ENCODE measurements at regions not wholly inside any gene's neighbourhood (a gene's known extent, or its start where the extent isn't known, plus 50 kb on each side); places are given as distances from the start of the nearest gene placed in this dataset.
A peak's percentile ranks its signal among the peaks of the same experiment; 100 is the strongest.

DNA sequence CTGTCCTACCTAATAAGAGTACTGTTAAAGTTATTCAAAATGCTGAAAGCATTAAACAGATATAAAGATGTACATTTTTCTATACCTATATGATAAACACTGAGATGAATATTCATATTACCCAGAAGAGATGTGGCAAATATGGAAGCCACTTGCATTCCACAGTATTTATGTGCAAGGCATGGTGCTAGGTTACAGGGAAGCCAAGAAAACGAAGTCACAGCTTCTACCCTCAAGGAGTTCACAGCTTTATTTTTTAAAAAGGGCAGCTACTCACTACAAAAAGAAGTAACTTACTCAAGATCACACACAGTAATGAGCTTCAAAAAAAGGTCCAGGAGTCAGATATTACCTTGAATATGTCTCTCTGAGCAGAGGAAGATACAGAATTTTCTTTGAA, 484.6 kb downstream of the ZNF608 start:
- no peak overlapping the region for H4K8ac ChIP-seq (ENCODE audit: low read depth, low read length)
- no peaks in the 10 kb centered on the region for H3K36me3 ChIP-seq (ENCODE audit: control insufficient read depth, insufficient read depth, low read length)
- no peaks in the 10 kb centered on the region for H3K79me1 ChIP-seq (ENCODE audit: low read length)
- no peak overlapping the region for H2BK120ac ChIP-seq (ENCODE audit: low read depth, low read length)
- H3K4me1 ChIP-seq (ENCODE audit: control insufficient read depth, low read depth, low read length), result peaks cover 15% of the 10 kb centered on the region
- H2AK5ac ChIP-seq (ENCODE audit: low read length), result no peak overlapping the region
- H3K4ac ChIP-seq (ENCODE audit: low read depth, low read length), result no peak overlapping the region
- DNase-seq, result no peak
- no peaks in the 10 kb centered on the region for H3K27me3 ChIP-seq (ENCODE audit: insufficient read depth, low read length, poor library complexity)
- no peak overlapping the region for H3K27ac ChIP-seq (ENCODE audit: low read depth, low read length)
- no peak overlapping the region for H2BK5ac ChIP-seq (ENCODE audit: low read length)
- no peak overlapping the region for H4K5ac ChIP-seq (ENCODE audit: low read length)
- no CpG with 5 or more reads among the region's 1 CpG for WGBS (ENCODE audit: extremely low coverage, insufficient coverage, low lambda C conversion rate)
- no peak overlapping the region for H3K56ac ChIP-seq (ENCODE audit: low read length)
- H3K23ac ChIP-seq (ENCODE audit: low read length), result no peak overlapping the region
- no peak overlapping the region for H3K4me3 ChIP-seq (ENCODE audit: low read length)
- H3K9ac ChIP-seq (ENCODE audit: low read length), result no peak overlapping the region
- H3K18ac ChIP-seq (ENCODE audit: low read length), result peak overlapping the region; percentile 42
- no peak overlapping the region for H3K4me2 ChIP-seq (ENCODE audit: low read length)
- no peaks in the 10 kb centered on the region for H3K79me2 ChIP-seq (ENCODE audit: control insufficient read depth, insufficient read depth, low read length)
- peak overlapping the region; percentile 66 for H2BK15ac ChIP-seq (replicated peaks; ENCODE audit: low read depth)

DNA sequence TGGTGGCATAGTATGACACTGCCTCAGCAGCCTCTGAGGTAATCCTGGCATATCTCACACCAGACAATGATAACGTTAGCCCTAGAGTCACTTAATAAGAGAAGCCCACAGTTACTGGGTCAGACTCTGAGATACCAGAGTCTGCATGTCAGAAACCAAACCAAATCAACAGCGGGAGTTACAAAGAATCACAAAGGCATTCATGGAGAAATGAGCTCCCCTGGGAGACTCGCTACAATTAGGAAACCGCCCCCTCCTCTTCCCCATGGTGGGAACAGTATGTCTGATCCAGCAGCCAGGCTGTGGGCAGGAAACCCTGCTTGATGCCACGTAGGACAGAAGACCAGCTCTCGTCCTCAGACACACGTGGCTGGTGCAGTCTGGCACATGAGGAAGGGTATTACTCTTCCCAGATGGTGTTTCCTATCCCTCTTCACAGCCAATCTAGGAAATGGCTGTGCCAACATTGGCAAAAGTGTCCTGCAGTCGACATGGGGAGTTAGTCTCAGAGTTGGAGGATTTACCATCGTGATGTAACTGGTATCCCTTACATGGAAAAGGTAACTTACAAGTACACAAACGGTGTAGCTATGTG, 485.4 kb downstream of the ZNF608 start:
- Histone ChIP-seq H3K4me1 (ENCODE audit: control insufficient read depth, low read depth, low read length) (peaks cover 15% of the 10 kb centered on the region), H2AK5ac (ENCODE audit: low read length) (peak overlapping the region; percentile 27), H3K27me3 (ENCODE audit: insufficient read depth, low read length, poor library complexity) (no peaks in the 10 kb centered on the region), H3K4ac (ENCODE audit: low read depth, low read length) (no peak overlapping the region), H3K4me2 (ENCODE audit: low read length) (no peak overlapping the region), H3K23ac (ENCODE audit: low read length) (no peak overlapping the region), H3K9ac (ENCODE audit: low read length) (no peak overlapping the region), H2BK120ac (ENCODE audit: low read depth, low read length) (no peak overlapping the region), H3K18ac (ENCODE audit: low read length) (peak overlapping the region; percentile 47), H3K36me3 (ENCODE audit: control insufficient read depth, insufficient read depth, low read length) (no peaks in the 10 kb centered on the region), H3K79me1 (ENCODE audit: low read length) (no peaks in the 10 kb centered on the region), H3K56ac (ENCODE audit: low read length) (no peak overlapping the region), H4K5ac (ENCODE audit: low read length) (no peak overlapping the region), H2BK5ac (ENCODE audit: low read length) (peak overlapping the region; percentile 25), H2BK15ac (replicated peaks; ENCODE audit: low read depth) (no peak overlapping the region), H3K4me3 (ENCODE audit: low read length) (no peak overlapping the region), H3K79me2 (ENCODE audit: control insufficient read depth, insufficient read depth, low read length) (no peaks in the 10 kb centered on the region), H3K27ac (ENCODE audit: low read depth, low read length) (no peak overlapping the region), H4K8ac (ENCODE audit: low read depth, low read length) (no peak overlapping the region)
- DNase-seq, result no peak
- no CpG with 5 or more reads among the region's 10 CpGs for WGBS (ENCODE audit: extremely low coverage, insufficient coverage, low lambda C conversion rate)

DNA sequence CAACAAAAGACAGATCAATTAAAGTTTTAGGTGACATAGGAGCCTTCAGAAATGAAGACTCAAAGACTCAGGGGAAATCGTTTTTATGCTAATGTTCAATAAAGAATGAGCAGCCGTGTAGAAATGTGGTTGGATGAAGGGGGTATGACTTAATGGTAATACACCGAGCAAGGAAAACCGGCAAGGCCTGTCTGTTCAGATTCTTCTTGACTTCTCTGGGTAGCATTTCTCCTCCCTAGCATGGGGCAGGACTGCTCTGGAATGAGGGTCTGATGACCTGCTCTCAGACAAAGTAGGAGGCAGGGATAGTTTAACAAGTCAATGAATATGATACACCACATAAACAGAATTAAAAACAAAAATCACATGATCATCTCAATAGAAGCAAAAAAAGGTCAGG, 487.4 kb downstream of the ZNF608 start:
- no peaks in the 10 kb centered on the region for H3K27me3 ChIP-seq (ENCODE audit: insufficient read depth, low read length, poor library complexity)
- no peak overlapping the region for H3K9ac ChIP-seq (ENCODE audit: low read length)
- no peak overlapping the region for H4K5ac ChIP-seq (ENCODE audit: low read length)
- no peak overlapping the region for H3K27ac ChIP-seq (ENCODE audit: low read depth, low read length)
- H3K4ac ChIP-seq (ENCODE audit: low read depth, low read length), result no peak overlapping the region
- no peak for DNase-seq
- no peak overlapping the region for H2AK5ac ChIP-seq (ENCODE audit: low read length)
- no peak overlapping the region for H2BK5ac ChIP-seq (ENCODE audit: low read length)
- no CpG with 5 or more reads among the region's 4 CpGs for WGBS (ENCODE audit: extremely low coverage, insufficient coverage, low lambda C conversion rate)
- no peak overlapping the region for H3K23ac ChIP-seq (ENCODE audit: low read length)
- H3K4me1 ChIP-seq (ENCODE audit: control insufficient read depth, low read depth, low read length), result peaks cover 10% of the 10 kb centered on the region
- no peak overlapping the region for H3K56ac ChIP-seq (ENCODE audit: low read length)
- no peak overlapping the region for H3K18ac ChIP-seq (ENCODE audit: low read length)
- H2BK15ac ChIP-seq (replicated peaks; ENCODE audit: low read depth), result peak overlapping the region; percentile 78
- H3K4me3 ChIP-seq (ENCODE audit: low read length), result no peak overlapping the region
- H3K79me1 ChIP-seq (ENCODE audit: low read length), result no peaks in the 10 kb centered on the region
- no peak overlapping the region for H2BK120ac ChIP-seq (ENCODE audit: low read depth, low read length)
- H3K36me3 ChIP-seq (ENCODE audit: control insufficient read depth, insufficient read depth, low read length), result no peaks in the 10 kb centered on the region
- H3K79me2 ChIP-seq (ENCODE audit: control insufficient read depth, insufficient read depth, low read length), result no peaks in the 10 kb centered on the region
- H4K8ac ChIP-seq (ENCODE audit: low read depth, low read length), result no peak overlapping the region
- H3K4me2 ChIP-seq (ENCODE audit: low read length), result no peak overlapping the region

DNA sequence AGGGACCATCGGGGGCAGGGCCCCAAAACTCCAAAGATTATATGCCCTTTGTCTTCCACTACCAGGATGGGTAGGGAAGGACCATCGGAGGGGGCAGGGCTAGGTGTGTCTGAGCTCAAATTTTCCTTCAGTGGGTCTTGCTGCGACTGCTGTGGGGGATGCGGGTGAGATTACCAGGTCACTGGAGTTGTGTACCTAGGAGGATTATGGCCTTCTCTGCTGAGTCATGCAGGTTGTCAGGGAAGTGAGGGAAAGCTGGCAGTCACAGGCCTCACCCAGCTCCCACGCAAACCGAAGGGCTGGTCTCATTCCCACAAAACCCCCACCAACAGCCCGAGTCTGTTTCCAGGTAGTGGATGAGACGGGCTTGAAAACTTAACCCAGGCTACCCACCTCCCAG, 489.4 kb downstream of the ZNF608 start:
- H2AK5ac ChIP-seq (ENCODE audit: low read length), result no peak overlapping the region
- peaks cover 5% of the 10 kb centered on the region for H3K4me1 ChIP-seq (ENCODE audit: control insufficient read depth, low read depth, low read length)
- H4K8ac ChIP-seq (ENCODE audit: low read depth, low read length), result no peak overlapping the region
- H3K56ac ChIP-seq (ENCODE audit: low read length), result peak overlapping the region; percentile 6
- no peak overlapping the region for H2BK15ac ChIP-seq (replicated peaks; ENCODE audit: low read depth)
- H3K23ac ChIP-seq (ENCODE audit: low read length), result no peak overlapping the region
- WGBS (ENCODE audit: extremely low coverage, insufficient coverage, low lambda C conversion rate), result no CpG with 5 or more reads among the region's 8 CpGs
- no peak overlapping the region for H2BK120ac ChIP-seq (ENCODE audit: low read depth, low read length)
- no peaks in the 10 kb centered on the region for H3K36me3 ChIP-seq (ENCODE audit: control insufficient read depth, insufficient read depth, low read length)
- no peak overlapping the region for H3K4me2 ChIP-seq (ENCODE audit: low read length)
- H3K27me3 ChIP-seq (ENCODE audit: insufficient read depth, low read length, poor library complexity), result no peaks in the 10 kb centered on the region
- H3K4ac ChIP-seq (ENCODE audit: low read depth, low read length), result peak overlapping the region; percentile 49
- no peak overlapping the region for H3K18ac ChIP-seq (ENCODE audit: low read length)
- no peak overlapping the region for H3K27ac ChIP-seq (ENCODE audit: low read depth, low read length)
- no peak overlapping the region for H3K4me3 ChIP-seq (ENCODE audit: low read length)
- H3K9ac ChIP-seq (ENCODE audit: low read length), result no peak overlapping the region
- DNase-seq, result no peak
- H3K79me2 ChIP-seq (ENCODE audit: control insufficient read depth, insufficient read depth, low read length), result no peaks in the 10 kb centered on the region
- no peaks in the 10 kb centered on the region for H3K79me1 ChIP-seq (ENCODE audit: low read length)
- H4K5ac ChIP-seq (ENCODE audit: low read length), result no peak overlapping the region
- no peak overlapping the region for H2BK5ac ChIP-seq (ENCODE audit: low read length)

DNA sequence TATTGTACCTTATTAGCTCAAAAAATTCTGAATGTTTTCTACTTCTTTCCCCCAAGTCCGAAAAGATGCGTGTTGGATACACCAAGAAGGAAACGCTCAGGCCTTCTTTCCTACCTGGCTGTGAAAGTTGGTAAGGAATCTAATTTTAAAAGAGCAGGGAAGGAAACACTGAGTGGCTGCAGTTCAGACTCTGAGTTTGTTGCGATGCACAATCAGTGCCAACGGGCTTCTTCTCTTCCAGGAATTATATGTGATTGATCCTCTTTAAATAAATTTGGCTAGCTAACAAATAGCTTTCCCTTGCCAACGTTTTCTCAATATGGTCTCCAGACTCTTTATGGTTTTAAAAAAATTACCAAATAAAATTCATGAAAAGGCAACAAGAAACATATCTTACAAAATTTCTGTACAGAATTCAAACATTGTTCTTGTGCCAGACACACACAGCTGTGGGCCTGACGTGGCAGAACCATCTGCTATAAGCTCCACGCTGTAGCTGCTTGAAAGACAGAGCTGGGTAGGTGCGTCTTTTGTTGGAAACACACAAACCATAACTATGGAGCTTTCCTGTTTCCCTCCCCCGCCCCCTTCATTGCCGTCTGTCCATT, 493.1 kb downstream of the ZNF608 start:
- no peaks in the 10 kb centered on the region for H3K4me1 ChIP-seq (ENCODE audit: control insufficient read depth, low read depth, low read length)
- no peak overlapping the region for H3K4me2 ChIP-seq (ENCODE audit: low read length)
- H3K4me3 ChIP-seq (ENCODE audit: low read length), result no peak overlapping the region
- no peak overlapping the region for H2BK120ac ChIP-seq (ENCODE audit: low read depth, low read length)
- H3K18ac ChIP-seq (ENCODE audit: low read length), result no peak overlapping the region
- no peak overlapping the region for H2BK5ac ChIP-seq (ENCODE audit: low read length)
- no peaks in the 10 kb centered on the region for H3K79me1 ChIP-seq (ENCODE audit: low read length)
- no peak overlapping the region for H4K8ac ChIP-seq (ENCODE audit: low read depth, low read length)
- H3K23ac ChIP-seq (ENCODE audit: low read length), result no peak overlapping the region
- no peaks in the 10 kb centered on the region for H3K27me3 ChIP-seq (ENCODE audit: insufficient read depth, low read length, poor library complexity)
- H3K56ac ChIP-seq (ENCODE audit: low read length), result no peak overlapping the region
- WGBS (ENCODE audit: extremely low coverage, insufficient coverage, low lambda C conversion rate), result no CpG with 5 or more reads among the region's 11 CpGs
- H2AK5ac ChIP-seq (ENCODE audit: low read length), result no peak overlapping the region
- H3K36me3 ChIP-seq (ENCODE audit: control insufficient read depth, insufficient read depth, low read length), result no peaks in the 10 kb centered on the region
- no peak overlapping the region for H3K9ac ChIP-seq (ENCODE audit: low read length)
- DNase-seq, result no peak
- H3K4ac ChIP-seq (ENCODE audit: low read depth, low read length), result no peak overlapping the region
- no peak overlapping the region for H4K5ac ChIP-seq (ENCODE audit: low read length)
- H2BK15ac ChIP-seq (replicated peaks; ENCODE audit: low read depth), result no peak overlapping the region
- no peaks in the 10 kb centered on the region for H3K79me2 ChIP-seq (ENCODE audit: control insufficient read depth, insufficient read depth, low read length)
- H3K27ac ChIP-seq (ENCODE audit: low read depth, low read length), result no peak overlapping the region

DNA sequence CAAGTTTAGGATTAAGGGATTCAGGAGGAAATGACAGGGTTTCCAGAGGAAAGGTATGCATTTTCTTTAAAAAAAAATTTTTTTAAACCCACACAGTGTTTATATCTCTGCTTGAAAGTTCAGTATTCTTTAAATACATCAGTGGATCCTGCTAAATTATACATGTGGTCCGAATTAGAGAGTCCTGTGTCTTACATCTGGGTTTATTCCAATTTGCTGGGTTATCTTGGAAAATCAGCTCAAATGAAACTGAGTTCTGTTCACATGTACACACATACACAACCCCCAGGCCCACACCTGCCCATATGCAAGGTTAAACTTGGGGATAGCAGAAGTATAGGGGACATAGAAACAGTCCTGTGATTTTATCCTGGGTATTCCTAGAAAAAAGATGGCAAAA, 493.7 kb downstream of the ZNF608 start:
- Histone ChIP-seq H2BK15ac (replicated peaks; ENCODE audit: low read depth) (no peak overlapping the region), H3K4me1 (ENCODE audit: control insufficient read depth, low read depth, low read length) (no peaks in the 10 kb centered on the region), H2AK5ac (ENCODE audit: low read length) (no peak overlapping the region), H3K4me2 (ENCODE audit: low read length) (no peak overlapping the region), H3K27me3 (ENCODE audit: insufficient read depth, low read length, poor library complexity) (no peaks in the 10 kb centered on the region), H3K4me3 (ENCODE audit: low read length) (no peak overlapping the region), H2BK120ac (ENCODE audit: low read depth, low read length) (no peak overlapping the region), H2BK5ac (ENCODE audit: low read length) (no peak overlapping the region), H3K23ac (ENCODE audit: low read length) (no peak overlapping the region), H3K18ac (ENCODE audit: low read length) (no peak overlapping the region), H3K36me3 (ENCODE audit: control insufficient read depth, insufficient read depth, low read length) (no peaks in the 10 kb centered on the region), H4K5ac (ENCODE audit: low read length) (no peak overlapping the region), H4K8ac (ENCODE audit: low read depth, low read length) (no peak overlapping the region), H3K9ac (ENCODE audit: low read length) (no peak overlapping the region), H3K79me2 (ENCODE audit: control insufficient read depth, insufficient read depth, low read length) (no peaks in the 10 kb centered on the region), H3K27ac (ENCODE audit: low read depth, low read length) (no peak overlapping the region), H3K79me1 (ENCODE audit: low read length) (no peaks in the 10 kb centered on the region), H3K4ac (ENCODE audit: low read depth, low read length) (no peak overlapping the region), H3K56ac (ENCODE audit: low read length) (no peak overlapping the region)
- DNase-seq, result no peak
- no CpG with 5 or more reads among the region's 1 CpG for WGBS (ENCODE audit: extremely low coverage, insufficient coverage, low lambda C conversion rate)

Measured in mesendoderm (in vitro differentiated cells).